Left ventricle myocardium inferior (tissue), 1 donor: ENCODE measurements at regions not wholly inside any gene's neighbourhood (a gene's known extent, or its start where the extent isn't known, plus 50 kb on each side); places are given as distances from the start of the nearest gene placed in this dataset.

Experiments used
- DNase-seq: peaks from one replicate; pipeline ENCODE4 v3.0.0-alpha.2; 2020
- H3K27ac ChIP-seq: fragments of 200-600 bp; replicated peaks from 2 replicates; pipeline ENCODE4 v1.8.0; 2021
- H3K27me3 ChIP-seq: fragments of 200-600 bp; 2 replicates; pipeline ENCODE4 v1.8.0; 2021; ENCODE audit warnings: low read depth
- H3K36me3 ChIP-seq: fragments of 200-600 bp; 2 replicates; pipeline ENCODE4 v1.8.0; 2021
- H3K4me1 ChIP-seq: fragments of 200-600 bp; 2 replicates; pipeline ENCODE4 v1.8.0; 2021
- H3K4me3 ChIP-seq: fragments of 200-600 bp; 2 replicates; pipeline ENCODE4 v1.8.0; 2021; ENCODE audit warnings: mild to moderate bottlenecking, moderate library complexity
- H3K9me3 ChIP-seq: fragments of 200-600 bp; replicated peaks from 2 replicates; pipeline ENCODE4 v1.8.0; 2021
- intact Hi-C: fragments of 100-400 bp; cut with micrococcal nuclease; formaldehyde crosslinking; loops from one replicate; pipeline ENCODE4 v1.11.0; 2022
- TF ChIP-seq, protein P1 (sequence below): fragments of 200-600 bp; IDR thresholded peaks from 2 replicates; pipeline ENCODE4 v1.8.0; 2021; ENCODE audit warnings: antibody characterized with exemption, mild to moderate bottlenecking, borderline replicate concordance
- donor health status: DM: no; HTN: yes; CAD: no; lungs with severe emphysema.

DNA sequence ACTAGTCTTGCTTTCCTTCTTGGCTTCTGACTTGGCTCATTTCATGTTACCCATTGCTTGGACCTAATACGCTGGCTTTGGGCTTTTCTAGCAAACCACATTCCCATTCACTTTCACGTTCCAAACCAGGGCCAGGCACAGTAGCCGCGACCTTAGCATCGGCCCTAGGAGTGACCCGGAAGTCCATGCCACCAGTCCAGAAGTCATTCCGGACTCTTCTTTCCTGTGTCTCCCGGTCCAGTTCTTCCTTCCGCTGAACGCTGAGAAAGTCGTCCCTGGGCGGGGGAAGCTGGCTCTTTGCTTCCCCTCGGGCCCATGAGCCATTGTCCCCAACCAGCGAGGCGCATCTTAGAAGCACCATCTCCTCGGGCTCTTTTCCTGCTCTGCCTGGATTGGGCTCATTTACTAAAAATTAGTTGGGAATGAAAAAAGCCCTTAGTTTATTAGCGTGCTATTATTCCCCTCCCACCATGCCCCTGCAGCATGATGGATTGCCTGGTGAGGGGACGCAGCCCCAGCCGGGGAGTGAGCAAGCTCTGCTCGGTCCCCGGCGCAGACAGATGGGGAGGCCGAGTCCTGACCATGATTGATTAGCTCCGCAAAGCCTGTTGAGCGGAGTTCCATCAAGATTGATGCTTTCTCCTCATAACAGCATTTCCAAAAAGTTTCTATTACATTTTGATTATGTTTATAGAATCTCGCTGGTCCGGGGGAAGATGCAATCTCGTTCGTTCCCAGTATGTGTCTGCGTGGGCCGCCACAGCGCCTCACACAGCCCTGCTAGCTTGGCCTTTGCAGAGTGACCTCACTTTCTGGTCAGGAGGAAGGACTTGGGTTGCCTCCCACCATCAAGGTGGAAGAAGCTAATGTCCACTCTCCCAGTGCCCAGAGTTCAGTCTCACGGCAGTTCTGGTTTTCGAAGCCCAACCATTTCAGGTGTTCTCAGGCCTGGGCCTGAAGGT, 115.1 kb upstream of the TOP1 start:
- DNase-seq = no peak
- Histone ChIP-seq H3K9me3 (peaks cover 8% of the 10 kb centered on the region), H3K27me3 (no peaks in the 10 kb centered on the region), H3K27ac (no peak overlapping the region), H3K4me1 (no peaks in the 10 kb centered on the region), H3K4me3 (no peak overlapping the region), H3K36me3 (no peaks in the 10 kb centered on the region)
- TF ChIP-seq, protein P1, sequence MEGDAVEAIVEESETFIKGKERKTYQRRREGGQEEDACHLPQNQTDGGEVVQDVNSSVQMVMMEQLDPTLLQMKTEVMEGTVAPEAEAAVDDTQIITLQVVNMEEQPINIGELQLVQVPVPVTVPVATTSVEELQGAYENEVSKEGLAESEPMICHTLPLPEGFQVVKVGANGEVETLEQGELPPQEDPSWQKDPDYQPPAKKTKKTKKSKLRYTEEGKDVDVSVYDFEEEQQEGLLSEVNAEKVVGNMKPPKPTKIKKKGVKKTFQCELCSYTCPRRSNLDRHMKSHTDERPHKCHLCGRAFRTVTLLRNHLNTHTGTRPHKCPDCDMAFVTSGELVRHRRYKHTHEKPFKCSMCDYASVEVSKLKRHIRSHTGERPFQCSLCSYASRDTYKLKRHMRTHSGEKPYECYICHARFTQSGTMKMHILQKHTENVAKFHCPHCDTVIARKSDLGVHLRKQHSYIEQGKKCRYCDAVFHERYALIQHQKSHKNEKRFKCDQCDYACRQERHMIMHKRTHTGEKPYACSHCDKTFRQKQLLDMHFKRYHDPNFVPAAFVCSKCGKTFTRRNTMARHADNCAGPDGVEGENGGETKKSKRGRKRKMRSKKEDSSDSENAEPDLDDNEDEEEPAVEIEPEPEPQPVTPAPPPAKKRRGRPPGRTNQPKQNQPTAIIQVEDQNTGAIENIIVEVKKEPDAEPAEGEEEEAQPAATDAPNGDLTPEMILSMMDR = no peak
- intact Hi-C loops = no loop called here

DNA sequence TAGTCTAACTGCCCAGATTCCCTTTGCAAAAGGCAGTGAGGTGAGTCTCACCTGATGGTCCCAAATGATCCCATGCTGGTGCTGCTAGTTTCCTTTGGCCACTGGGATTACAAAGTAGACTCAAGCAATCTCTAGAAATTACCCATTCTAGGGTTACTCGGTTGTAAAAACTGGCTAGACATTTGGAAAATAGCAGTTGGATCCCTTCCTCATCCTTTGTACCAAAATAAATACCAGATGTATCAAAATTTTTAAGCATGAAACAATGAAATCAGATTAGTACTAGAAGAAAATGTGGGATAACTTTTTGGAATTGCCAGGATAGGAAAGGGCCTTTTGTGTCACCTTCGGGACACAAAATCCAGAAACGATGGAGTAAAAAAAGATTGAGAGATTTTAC, 112.9 kb upstream of the TOP1 start:
- H3K36me3 ChIP-seq = no peaks in the 10 kb centered on the region
- TF ChIP-seq, protein P1 = no peak
- no peaks in the 10 kb centered on the region for H3K27me3 ChIP-seq
- intact Hi-C loops = no loop called here
- no peak for DNase-seq
- H3K4me3 ChIP-seq = no peak overlapping the region
- no peak overlapping the region for H3K27ac ChIP-seq
- peaks cover 6% of the 10 kb centered on the region for H3K9me3 ChIP-seq
- H3K4me1 ChIP-seq = no peaks in the 10 kb centered on the region

DNA sequence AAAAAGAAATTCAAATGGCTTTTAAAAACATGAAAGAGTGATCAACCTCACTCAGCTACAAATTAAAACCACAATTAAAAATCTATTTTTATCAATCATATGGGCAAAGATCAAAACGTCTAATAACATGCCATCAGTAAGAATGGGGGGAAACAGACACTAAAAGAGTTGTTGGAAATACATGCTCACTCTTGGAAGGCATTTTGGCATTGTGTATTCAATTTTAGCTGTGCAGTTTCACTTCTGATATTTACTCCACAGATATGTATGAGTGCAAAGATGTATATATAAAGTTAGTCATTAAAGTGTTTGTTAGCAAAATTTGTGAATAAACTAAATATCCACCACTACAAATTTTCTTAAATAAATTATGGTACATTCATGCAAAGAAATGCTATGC, 112.3 kb upstream of the TOP1 start:
- H3K36me3 ChIP-seq = no peaks in the 10 kb centered on the region
- intact Hi-C loops = no loop called here
- peaks cover 5% of the 10 kb centered on the region for H3K9me3 ChIP-seq
- DNase-seq = no peak
- peaks cover 1% of the 10 kb centered on the region for H3K27me3 ChIP-seq
- no peaks in the 10 kb centered on the region for H3K4me1 ChIP-seq
- no peak overlapping the region for H3K27ac ChIP-seq
- TF ChIP-seq, protein P1 = no peak
- no peak overlapping the region for H3K4me3 ChIP-seq

DNA sequence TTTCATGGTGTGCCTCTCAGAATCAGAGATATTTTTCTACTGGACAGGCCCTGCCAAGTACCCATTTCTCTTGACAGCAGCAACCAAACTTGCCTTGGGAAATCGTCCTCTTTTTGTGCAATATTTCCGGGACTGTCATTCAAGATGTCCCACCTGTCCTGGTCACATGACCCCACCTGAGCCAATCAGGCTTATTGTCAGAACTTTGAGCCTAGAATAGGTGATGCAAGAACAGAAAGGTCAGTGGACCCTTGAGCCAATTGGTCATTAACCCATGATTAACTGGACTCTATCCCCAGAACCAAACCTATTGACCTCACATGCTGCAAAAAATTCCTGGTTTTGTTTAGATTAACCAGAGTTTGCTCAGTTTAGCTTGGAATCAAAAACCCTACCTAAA, 108.3 kb upstream of the TOP1 start:
- DNase-seq = no peak
- Histone ChIP-seq H3K4me1 (no peaks in the 10 kb centered on the region), H3K9me3 (peaks cover 6% of the 10 kb centered on the region), H3K27ac (no peak overlapping the region), H3K36me3 (no peaks in the 10 kb centered on the region), H3K4me3 (no peak overlapping the region), H3K27me3 (peaks cover 24% of the 10 kb centered on the region)
- TF ChIP-seq, protein P1 = no peak
- intact Hi-C loops = no loop called here

DNA sequence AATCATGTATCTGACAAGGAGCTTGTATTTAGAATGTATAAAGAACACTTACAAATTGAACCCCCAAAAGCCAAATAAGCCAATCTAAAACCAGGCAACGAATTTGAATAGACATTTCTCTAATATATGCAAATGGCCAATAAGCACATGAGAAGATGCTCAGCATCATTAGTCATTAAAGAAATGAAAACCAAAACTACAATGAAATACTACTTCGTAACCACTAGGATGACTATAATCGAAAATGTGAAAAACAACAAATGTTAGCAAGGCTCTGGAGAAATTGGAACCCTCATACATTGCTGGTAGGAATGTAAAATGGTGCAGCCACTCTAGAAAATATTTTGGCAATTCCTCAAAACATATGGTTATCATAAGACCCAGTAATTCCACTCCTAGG, 105.8 kb upstream of the TOP1 start:
- H3K4me1 ChIP-seq = no peaks in the 10 kb centered on the region
- intact Hi-C loops = no loop called here
- no peak overlapping the region for H3K4me3 ChIP-seq
- DNase-seq = no peak
- TF ChIP-seq, protein P1 = no peak
- H3K27me3 ChIP-seq = peaks cover 30% of the 10 kb centered on the region
- no peaks in the 10 kb centered on the region for H3K36me3 ChIP-seq
- no peak overlapping the region for H3K27ac ChIP-seq
- H3K9me3 ChIP-seq = peaks cover 6% of the 10 kb centered on the region
